Stimulated activated CD8-positive, alpha-beta memory T cell treated with anti-CD3 and anti-CD28 coated beads, Interleukin-7, amount 100 ng/mL, for 48 hours (primary cell): ENCODE measurements at regions not wholly inside any gene's neighbourhood (a gene's known extent, or its start where the extent isn't known, plus 50 kb on each side); places are given as distances from the start of the nearest gene placed in this dataset.
"Not testable (repeated sequence)": the region's sequence is repeated elsewhere in the genome, so short reads cannot be mapped to it uniquely, and the experiment has no call there.

ENCODE experiments used
- DNase-seq, 2 donors: peaks; one replicate each; pipeline ENCODE4 v3.0.0-alpha.2; 2020; ENCODE audit warnings: low read depth in 1 of 2; ENCODE audit errors: extremely low read depth in 1 of 2

GRCh38 chr3:159881828-159882309, 106.8 kb upstream of the IL12A start:
- no peak for DNase-seq

GRCh38 chr3:159882367-159882766, 106.3 kb upstream of the IL12A start:
- no peak for DNase-seq

GRCh38 chr3:159882790-159883779, 105.5 kb upstream of the IL12A start:
- no peak for DNase-seq

GRCh38 chr3:159884661-159885402, 103.8 kb upstream of the IL12A start:
- no peak for DNase-seq

GRCh38 chr3:159886050-159886449, 102.6 kb upstream of the IL12A start:
- DNase-seq: no peak

GRCh38 chr3:159886530-159886929, 102.1 kb upstream of the IL12A start:
- not testable (repeated sequence) for DNase-seq

GRCh38 chr3:159887168-159887567, 101.5 kb upstream of the IL12A start:
- DNase-seq: no peak

GRCh38 chr3:159887911-159888310, 100.7 kb upstream of the IL12A start:
- no peak for DNase-seq

- no peak for DNase-seq
Observed at GRCh38 chr3:159892171-159892795, 96.4 kb upstream of the IL12A start.

GRCh38 chr3:159892801-159893200, 95.8 kb upstream of the IL12A start:
- DNase-seq: no peak

- no peak for DNase-seq
Observed at GRCh38 chr3:159894386-159894785, 94.2 kb upstream of the IL12A start.

GRCh38 chr3:159895430-159895829, 93.2 kb upstream of the IL12A start:
- DNase-seq: no peak

GRCh38 chr3:159896543-159896942, 92.1 kb upstream of the IL12A start:
- DNase-seq: no peak

- DNase-seq: no peak
Observed at GRCh38 chr3:159897331-159898075, 91.1 kb upstream of the IL12A start.

GRCh38 chr3:159898147-159898546, 90.5 kb upstream of the IL12A start:
- DNase-seq: no peak

GRCh38 chr3:159899166-159899565, 89.5 kb upstream of the IL12A start:
- no peak for DNase-seq

GRCh38 chr3:159902546-159903314, 85.9 kb upstream of the IL12A start:
- DNase-seq: no peak

GRCh38 chr3:159904455-159904854, 84.2 kb upstream of the IL12A start:
- no peak for DNase-seq

- no peak for DNase-seq
Observed at GRCh38 chr3:159904911-159905310, 83.7 kb upstream of the IL12A start.

- DNase-seq: no peak
Observed at GRCh38 chr3:159907828-159908227, 80.8 kb upstream of the IL12A start.
